HG03139 (cell line): ENCODE measurements at regions not wholly inside any gene's neighbourhood (a gene's known extent, or its start where the extent isn't known, plus 50 kb on each side); places are given as distances from the start of the nearest gene placed in this dataset.
"Not testable (repeated sequence)": the region's sequence is repeated elsewhere in the genome, so short reads cannot be mapped to it uniquely, and the experiment has no call there.

Experiments
- ATAC-seq: cut with Tn5 transposase; IDR thresholded peaks from one replicate; pipeline ENCODE4 v1.9.1; 2021; ENCODE audit not compliant: unreplicated experiment

DNA sequence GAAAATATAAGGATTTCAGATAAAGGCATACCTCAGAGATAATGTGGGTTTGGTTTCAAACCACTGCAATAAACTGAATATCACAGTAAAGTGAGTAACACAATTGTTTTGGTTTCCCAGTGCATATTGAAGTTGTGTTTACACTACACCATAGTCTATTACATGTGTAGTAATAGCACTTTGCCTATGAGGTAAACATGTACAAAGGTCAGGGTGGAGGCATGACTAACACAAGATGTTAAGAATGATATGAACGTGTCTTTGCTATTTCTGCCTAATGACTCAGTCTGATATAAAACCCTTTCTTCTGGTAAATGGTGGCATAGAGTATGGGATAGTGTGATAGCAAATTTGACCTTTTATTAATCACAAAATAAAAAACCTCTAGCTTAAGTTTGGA lies 621.5 kb upstream of the ADGRL2 start:
- ATAC-seq = no peak

DNA sequence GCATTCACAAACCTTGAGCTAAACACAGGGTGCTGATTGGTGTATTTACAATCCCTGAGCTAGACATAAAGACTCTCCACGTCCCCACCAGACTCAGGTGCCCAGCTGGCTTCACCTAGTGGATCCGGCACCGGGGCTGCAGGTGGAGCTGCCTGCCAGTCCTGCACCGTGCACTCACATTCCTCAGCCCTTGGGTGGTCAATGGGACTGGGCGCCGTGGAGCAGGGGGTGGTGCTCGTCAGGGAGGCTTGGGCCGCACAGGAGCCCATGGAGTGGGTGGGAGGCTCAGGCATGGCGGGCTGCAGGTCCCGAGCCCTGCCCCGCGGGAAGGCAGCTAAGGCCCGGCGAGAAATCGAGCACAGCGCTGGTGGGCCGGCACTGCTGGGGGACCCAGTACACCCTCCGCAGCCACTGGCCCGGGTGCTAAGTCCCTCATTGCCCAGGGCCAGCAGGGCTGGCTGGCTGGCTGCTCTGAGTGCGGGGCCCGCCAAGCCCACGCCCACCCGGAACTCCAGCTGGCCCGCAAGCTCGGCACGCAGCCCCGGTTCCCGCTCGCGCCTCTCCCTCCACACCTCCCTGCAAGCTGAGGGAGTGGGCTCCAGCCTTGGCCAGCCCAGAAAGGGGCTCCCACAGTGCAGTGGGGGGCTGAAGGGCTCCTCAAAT lies 622.2 kb upstream of the ADGRL2 start:
- ATAC-seq = not testable (repeated sequence)

DNA sequence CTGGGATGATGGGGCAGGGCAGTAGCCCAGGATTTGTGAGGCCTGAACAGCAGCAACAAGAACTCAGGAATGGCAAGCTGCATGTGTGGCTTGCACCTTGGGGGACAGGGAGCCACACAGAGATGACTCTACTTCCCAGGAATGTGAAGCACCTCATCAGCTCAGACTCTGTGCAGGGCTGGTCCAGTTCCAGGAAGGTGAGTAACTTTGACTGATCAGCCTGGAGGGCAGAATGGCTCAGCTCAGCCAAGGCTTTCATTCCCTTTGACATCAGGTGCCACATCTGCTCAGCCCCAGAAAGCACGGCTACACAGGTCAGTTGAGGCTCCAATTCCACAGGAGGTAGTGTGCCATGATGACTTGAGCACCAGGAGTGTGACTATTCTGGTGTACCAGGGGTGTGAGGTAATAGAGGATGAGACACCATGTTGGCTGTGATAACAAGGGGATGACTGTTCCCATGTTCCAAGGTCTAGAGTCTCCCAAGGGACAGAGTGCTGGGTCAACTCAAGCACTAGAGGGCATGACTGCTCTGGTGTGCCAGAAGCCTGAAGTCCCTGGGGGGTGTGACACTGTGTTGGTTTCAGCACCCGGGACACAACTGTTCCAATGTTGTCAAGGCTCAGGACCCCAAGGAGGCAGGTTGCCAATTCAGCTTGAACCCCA lies 625.8 kb upstream of the ADGRL2 start:
- ATAC-seq = no peak

DNA sequence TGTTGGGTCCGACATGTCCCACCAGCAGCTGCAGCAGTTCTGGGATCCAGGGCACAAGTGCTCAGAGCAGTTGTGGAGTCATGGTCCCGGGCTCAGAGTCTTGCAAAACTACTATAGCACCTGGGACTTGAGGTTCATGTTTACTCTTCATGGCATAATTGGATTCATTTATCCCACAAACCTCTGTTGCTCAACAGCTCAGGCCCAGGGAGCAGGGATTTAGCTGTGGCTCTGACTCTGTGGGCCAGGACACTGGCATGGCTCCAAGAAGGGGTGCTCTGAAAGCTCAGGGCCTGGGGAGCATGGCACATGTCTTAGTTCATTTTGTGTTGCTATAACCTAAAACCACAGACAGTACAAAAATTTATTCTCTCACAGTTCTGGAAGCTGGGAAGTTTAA lies 626.7 kb upstream of the ADGRL2 start:
- no peak for ATAC-seq

DNA sequence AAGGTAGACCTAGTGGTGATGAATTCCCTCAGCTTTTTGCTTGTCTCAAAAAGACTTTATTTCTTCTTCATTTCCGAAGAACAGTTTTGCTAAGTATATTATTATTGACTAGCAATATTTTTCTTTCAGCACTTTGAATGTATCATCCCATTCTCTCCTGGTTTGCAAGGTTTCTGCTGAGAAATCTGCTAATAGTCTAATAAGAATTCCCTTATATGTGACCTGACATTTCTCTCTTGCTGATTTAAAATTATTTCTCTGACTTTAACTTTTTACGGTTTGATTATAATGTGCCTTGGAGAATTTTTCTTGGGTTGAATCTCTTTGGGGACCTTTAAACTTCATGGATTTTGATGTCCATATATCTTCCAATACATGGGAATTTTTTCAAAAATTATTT lies 628.3 kb upstream of the ADGRL2 start:
- ATAC-seq = no peak

DNA sequence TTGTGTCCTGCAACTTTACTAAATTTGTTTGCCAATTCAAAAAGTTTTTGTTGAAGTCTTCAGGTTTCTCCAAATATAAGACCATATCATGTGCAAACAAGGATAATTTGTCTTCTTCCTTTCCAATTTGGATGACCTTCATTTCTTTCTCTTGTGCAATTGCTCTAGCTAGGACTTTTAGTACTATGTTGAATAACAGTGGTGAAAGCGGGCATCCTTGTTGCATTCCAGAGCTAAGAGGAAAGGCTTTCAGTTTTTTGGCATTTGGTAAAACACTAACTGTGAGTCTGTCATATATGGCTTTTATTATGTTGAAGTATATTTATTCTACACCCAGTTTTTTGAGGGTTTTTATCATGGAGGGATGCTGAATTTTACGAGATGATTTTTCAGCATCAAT lies 630.0 kb upstream of the ADGRL2 start:
- ATAC-seq = no peak

DNA sequence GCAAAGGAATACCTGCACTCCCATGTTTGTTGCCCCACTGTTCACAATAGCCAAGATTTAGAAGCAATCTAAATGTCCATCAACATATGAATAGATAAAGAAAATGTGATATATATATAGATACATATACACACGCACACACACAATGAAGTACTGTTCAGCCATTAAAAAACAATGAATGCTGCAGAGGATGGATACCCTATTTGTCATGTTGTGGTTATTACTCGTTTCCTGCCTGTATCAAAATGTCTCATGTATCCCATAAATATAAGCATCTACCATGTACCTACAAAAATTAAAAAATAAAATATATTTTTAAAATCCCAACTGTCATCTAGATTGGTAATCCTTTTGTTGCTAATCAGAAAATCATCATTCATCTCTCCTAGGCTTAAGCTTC lies 634.8 kb upstream of the ADGRL2 start:
- ATAC-seq = no peak

DNA sequence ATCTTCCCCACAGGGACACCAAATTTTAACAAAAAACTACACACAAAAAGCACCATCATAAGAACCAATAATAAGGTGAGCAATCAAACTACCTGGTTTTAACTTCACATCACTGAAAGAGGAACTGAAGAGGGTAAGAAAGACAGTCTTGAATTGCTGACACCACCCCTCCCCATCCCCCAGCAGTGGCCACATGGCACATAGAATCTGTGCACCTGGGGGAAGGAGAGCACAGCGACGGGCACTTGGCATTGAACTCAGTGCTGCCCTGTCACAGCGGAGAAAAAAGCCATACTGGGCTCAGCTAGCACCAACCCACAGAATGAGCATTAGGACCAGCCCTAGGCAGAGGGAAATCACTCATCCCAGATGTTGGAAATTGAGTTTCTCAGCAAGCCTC lies 640.0 kb upstream of the ADGRL2 start:
- no peak for ATAC-seq

DNA sequence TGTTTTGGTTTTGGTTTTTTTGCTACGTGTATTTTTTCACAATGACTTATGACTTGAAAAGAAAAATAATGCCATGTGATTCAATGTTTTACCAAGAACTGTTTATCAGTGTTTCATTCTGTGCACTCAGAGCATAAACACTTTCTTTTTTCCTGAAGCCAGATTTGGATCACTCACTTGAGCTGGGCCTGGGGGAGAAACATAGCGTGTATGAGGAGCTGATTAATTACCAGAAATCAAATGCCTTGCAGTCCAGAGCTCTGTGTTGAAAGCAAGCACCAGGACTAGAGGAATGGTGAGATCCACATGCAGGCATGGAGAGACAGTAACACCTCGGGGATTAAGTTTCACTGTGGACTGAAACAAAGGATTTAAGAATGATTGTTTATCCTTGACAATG lies 642.1 kb upstream of the ADGRL2 start:
- ATAC-seq = no peak

DNA sequence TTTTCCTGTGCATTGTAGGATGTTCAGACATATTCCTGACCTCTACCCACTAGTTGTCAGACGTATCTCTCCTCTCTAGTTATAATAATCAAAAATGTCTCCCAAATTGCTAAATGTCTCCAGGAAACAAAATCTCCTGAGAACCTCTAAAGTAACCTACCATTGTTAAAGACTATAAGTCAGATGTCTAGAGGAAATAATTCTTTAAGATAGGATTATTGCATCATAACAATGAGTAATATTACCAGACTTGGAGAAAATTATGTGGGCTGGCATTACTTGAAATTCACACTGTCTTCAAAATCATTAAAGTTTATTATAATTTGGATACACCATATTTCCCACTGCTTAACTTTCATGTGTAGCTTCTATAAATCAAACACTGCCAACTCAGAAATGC lies 643.0 kb upstream of the ADGRL2 start:
- ATAC-seq = no peak

DNA sequence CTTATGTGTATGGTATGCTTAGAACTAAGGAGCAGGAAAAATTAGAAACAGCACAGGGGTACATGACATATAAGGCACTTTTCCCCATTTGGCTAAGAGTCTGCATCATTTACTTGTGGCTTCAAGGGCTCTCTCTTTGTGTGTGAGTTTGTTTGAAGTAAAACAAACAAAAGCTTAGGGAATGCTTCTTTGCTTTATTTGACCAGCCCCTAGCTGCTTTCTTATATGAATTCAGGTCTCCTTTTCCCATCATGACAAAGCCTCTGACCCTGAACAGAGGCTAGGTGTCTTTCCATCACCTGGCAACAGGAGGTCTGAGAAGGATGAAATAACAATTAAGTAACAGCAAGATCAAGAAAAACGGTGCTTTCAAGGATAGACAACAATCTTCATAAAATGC lies 643.8 kb upstream of the ADGRL2 start:
- no peak for ATAC-seq

DNA sequence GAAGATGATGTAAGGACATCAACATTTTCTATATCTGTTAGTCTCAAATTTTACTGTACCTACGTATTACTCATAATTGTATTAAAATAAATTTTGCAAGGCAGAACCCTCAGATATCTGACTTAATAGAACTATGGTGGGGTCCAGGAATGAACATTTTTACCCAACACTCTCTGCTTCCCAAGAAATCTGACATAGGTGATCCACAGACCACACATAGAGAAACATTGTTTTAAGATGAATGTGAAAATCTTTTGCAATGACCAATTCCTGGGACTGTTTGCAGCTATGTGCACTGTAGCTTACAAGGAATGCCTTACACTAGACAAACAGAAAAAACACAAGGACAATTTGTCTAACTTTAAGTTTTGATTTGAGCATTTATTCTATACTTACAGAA lies 645.6 kb upstream of the ADGRL2 start:
- no peak for ATAC-seq

DNA sequence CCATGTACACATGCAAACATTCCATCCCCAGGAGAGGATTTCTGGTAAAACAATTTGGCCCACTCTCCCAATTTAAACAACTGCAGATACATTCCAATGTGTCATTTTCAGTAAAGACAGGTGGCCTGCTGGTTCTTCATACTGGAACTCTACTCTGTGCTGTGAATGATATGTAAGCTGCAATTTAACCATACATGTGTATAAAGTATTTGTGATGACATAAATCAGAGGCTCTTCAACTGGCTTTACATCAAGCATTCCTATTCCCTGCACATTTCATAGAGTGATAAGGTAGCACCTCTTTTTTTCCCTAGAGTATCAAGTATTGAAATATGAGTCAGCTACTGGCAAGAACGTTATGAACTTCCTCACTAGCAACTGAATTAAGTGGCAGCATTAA lies 649.5 kb upstream of the ADGRL2 start:
- no peak for ATAC-seq

DNA sequence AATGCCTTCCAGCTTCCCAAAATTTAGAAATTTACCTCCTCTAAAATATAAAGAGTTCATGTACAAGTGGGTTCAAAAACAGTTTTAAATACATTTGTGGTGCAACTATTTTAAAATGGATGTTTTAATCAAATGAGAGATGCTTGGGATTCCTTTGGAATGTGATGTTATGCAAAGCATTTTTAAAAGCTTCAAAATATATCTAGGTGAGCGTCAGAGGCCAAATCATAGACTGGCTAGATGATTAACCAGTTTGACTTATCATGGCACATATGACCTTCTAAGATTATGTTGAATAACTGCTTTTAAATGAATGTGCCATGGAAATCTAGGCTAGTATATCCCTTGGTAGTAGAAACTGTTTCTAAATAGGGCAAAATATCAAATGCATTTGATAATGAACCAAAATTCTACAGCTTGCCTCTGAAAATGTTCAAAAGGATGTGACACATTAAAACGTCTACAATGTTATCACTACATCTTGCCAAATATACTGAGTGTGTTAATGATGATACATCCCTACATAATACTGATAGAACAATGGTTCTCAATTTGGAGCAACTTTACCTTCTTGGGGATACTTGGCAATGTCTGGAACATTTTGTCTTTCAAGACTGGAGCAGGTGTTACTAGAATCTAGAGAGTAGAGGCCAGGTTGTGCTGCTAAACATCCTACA lies 650.9 kb upstream of the ADGRL2 start:
- ATAC-seq = no peak

DNA sequence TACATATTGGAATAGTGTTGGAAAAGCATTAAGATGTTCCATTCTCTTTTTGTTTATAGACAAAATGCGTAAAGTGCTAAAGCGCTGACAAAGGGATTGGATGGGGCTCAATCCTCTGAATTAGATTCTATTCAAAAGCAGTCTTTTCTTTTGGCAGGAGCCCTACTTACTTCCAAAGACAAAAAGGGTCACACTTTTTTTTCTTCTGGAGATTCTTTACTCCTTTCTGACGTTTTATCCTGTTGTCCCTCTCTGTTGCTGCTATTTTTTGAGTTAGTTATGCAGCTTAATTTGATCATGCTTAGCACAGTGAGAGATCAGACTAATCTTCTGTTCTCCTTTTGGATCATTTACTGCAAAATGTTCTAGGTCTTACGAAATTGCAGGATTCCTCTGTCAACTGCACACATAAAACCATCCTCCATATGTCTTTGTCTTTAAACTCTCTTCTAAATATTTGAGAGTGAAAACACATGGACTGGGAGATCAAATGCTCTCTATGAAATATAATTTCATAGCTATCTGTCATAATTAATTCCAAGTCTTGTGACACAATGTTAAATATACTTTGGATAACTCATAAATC lies 656.4 kb upstream of the ADGRL2 start:
- ATAC-seq = no peak

DNA sequence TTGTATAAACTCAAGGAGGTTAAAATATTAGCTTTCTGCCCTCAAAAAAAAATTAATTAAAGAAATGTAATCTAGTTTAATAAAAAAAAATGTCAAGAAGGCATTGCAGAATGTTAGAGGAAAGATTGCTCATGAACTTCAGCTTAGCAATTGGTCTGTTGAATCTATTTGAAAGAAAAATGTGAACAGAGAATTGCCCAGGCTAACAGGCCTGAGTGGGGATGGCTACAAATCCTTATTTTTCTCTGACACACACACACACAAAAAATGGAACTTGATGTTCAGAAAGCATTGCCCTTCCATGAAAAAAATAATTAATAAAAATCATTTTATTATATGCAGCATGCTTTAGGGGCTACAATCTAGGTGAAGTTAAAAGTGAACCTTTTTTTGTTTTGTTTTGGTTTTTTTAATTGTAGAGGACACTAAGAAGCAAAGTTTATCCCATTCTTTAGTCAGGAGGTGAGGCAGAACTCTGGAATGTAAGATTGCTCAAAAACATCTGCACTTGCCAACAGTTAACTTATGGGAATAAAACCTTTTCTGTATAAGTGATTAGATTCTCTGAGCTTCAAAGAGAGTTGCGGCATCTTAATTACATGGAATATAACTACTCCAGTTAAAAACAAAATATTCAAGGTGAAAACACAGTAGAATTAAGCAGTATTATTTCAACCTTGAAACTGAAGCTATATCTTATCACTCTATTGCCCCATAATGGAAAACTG lies 658.5 kb upstream of the ADGRL2 start:
- no peak for ATAC-seq

DNA sequence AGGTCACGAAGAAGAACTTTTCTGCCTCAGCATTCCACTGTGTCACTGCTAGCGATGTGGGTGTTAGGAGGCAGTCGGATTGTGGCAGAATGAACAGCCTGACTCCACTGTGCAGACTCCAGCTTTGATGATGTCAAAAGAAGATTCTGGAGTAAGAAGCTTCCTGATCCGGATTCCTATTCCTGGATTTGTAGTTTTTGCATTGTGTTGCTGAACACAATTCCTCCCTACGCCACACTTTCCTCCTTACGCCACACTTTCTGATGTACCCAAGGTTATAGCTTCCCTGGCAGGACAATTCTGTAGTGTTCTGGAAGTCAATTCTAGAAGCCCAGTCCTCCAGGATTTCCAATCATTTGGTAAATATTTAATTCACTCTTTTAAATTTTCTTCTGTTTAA lies 665.2 kb upstream of the ADGRL2 start:
- no peak for ATAC-seq

DNA sequence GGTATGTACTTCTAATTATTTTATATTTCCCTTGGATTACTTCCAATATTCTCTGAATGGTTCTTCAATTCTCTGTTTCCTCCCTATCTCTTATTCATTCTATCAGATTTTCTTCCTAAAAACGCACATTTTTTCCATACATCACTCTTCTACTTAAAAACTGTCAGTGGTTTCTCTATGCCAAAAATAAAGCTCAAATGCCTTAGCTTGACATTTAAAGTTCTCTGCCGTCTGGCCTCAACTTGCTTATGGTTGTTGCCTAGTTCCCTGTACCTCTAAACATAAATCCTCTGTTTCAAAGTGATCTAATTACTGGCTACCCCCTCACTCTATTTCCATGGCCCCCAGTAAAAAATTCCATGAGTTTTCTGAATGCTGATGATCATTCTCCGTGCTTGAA lies 671.0 kb upstream of the ADGRL2 start:
- ATAC-seq = no peak

DNA sequence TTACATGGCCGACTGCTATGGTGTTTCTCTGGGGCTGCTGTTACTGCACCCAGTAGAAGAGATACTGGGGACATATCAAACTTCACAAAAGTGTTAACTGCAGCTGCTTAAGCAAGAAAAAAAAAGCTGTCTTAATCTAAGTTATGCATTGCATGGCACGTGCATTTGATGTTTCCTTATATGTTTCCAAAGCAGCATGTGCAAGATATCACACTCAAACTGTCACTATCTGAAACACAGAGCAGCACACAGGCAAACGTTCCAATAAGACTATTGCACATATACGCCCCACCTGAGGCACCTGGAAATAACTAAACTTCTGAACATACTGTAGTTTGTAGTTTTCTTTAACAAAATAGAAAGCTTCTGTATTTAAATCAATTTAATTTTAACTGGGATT lies 671.4 kb upstream of the ADGRL2 start:
- no peak for ATAC-seq

DNA sequence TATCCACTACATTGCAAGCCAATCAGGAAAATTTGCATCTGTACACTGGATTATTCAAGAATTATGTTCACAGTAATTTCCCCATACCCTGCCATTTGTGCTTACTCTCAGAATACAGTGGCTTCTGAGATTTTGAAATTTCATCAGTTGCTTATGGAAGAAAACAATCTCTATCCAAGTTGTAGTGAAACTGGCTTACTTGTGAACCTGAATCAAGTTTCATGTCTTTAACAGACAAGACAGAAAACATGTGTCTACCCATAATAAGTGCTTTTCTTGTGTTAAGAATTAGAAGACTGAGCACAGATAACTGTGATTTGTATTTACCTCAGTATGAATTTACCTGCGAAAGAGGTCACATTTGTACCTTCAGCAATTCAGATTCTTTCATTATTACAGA lies 672.7 kb upstream of the ADGRL2 start:
- no peak for ATAC-seq

DNA sequence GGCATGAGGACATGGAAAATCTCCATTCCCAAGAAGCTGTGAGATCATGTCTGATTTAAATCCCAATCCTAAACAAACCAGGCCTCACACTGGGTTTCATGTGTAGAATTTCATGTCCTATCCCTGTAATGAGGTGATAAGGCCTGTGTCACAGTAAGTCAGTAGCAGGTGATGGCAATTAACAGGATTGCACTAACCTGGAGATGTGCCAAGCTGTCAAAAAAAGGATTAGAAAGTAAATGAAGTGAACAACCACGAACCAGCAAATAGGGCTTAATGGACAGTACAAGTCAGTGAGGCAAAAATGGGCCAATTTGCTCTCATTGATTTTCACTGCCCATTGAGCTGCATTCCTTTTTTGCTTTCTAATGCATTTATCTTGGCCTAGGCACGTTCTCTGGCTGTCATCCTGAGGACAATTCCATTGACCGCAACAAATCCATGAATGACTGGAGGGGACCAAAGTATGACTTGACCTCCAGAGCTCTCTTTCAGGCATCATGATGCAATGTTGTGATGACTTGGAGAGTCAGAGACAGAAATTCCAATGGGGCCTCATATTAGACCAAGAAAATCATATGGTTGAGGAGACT lies 673.6 kb upstream of the ADGRL2 start:
- no peak for ATAC-seq
